ENCODE measurements at regions not wholly inside any gene's neighbourhood (a gene's known extent, or its start where the extent isn't known, plus 50 kb on each side); places are given as distances from the start of the nearest gene placed in this dataset.

- TF ChIP-seq, protein P1, sequence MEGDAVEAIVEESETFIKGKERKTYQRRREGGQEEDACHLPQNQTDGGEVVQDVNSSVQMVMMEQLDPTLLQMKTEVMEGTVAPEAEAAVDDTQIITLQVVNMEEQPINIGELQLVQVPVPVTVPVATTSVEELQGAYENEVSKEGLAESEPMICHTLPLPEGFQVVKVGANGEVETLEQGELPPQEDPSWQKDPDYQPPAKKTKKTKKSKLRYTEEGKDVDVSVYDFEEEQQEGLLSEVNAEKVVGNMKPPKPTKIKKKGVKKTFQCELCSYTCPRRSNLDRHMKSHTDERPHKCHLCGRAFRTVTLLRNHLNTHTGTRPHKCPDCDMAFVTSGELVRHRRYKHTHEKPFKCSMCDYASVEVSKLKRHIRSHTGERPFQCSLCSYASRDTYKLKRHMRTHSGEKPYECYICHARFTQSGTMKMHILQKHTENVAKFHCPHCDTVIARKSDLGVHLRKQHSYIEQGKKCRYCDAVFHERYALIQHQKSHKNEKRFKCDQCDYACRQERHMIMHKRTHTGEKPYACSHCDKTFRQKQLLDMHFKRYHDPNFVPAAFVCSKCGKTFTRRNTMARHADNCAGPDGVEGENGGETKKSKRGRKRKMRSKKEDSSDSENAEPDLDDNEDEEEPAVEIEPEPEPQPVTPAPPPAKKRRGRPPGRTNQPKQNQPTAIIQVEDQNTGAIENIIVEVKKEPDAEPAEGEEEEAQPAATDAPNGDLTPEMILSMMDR (conservative IDR thresholded peaks at IDR 0.05; ENCODE audit: low read length), result no peak
- no peak for TF ChIP-seq EZH2phosphoT487 (IDR thresholded peaks at IDR 0.05; ENCODE audit: borderline replicate concordance, low read depth, low read length)
Measured at GRCh38 chr22:12613199-12613598, 2914.8 kb upstream of the OR11H1 start.

All from OCI-LY7 (cell line).